ENCODE measurements at regions not wholly inside any gene's neighbourhood (a gene's known extent, or its start where the extent isn't known, plus 50 kb on each side); places are given as distances from the start of the nearest gene placed in this dataset.

- Histone ChIP-seq H3K4me3 (ENCODE audit: low read length) (no peak overlapping the region), H3F3A (ENCODE audit: insufficient read depth, low read length, poor library complexity, severe bottlenecking) (no peaks in the 10 kb centered on the region), H3K27ac (ENCODE audit: low read length) (no peak overlapping the region), H2AFZ (ENCODE audit: low read depth, low read length) (no peak overlapping the region), H3K4me2 (ENCODE audit: low read length) (no peak overlapping the region), H3K79me2 (replicated peaks; ENCODE audit: insufficient read depth, low read length) (no peaks in the 10 kb centered on the region), H3K9me2 (ENCODE audit: insufficient read depth, low read length) (no peaks in the 10 kb centered on the region), H3K9me3 (ENCODE audit: low read length) (no peaks in the 10 kb centered on the region), H3K9ac (ENCODE audit: low read length) (no peak overlapping the region), H4K20me1 (ENCODE audit: insufficient read depth) (no peaks in the 10 kb centered on the region), H3K36me3 (ENCODE audit: insufficient read depth, low read length) (no peaks in the 10 kb centered on the region), H3K27me3 (ENCODE audit: insufficient read depth, low read depth, low read length) (no peaks in the 10 kb centered on the region)
- TF ChIP-seq RAD21 (conservative IDR thresholded peaks at IDR 0.05) (no peak), MXI1 (conservative IDR thresholded peaks at IDR 0.05; ENCODE audit: poor library complexity, severe bottlenecking) (no peak), POLR2AphosphoS5 (IDR thresholded peaks at IDR 0.05) (no peak), EP300 (conservative IDR thresholded peaks at IDR 0.05; ENCODE audit: poor library complexity, severe bottlenecking) (no peak)
- TF ChIP-seq, protein P1, sequence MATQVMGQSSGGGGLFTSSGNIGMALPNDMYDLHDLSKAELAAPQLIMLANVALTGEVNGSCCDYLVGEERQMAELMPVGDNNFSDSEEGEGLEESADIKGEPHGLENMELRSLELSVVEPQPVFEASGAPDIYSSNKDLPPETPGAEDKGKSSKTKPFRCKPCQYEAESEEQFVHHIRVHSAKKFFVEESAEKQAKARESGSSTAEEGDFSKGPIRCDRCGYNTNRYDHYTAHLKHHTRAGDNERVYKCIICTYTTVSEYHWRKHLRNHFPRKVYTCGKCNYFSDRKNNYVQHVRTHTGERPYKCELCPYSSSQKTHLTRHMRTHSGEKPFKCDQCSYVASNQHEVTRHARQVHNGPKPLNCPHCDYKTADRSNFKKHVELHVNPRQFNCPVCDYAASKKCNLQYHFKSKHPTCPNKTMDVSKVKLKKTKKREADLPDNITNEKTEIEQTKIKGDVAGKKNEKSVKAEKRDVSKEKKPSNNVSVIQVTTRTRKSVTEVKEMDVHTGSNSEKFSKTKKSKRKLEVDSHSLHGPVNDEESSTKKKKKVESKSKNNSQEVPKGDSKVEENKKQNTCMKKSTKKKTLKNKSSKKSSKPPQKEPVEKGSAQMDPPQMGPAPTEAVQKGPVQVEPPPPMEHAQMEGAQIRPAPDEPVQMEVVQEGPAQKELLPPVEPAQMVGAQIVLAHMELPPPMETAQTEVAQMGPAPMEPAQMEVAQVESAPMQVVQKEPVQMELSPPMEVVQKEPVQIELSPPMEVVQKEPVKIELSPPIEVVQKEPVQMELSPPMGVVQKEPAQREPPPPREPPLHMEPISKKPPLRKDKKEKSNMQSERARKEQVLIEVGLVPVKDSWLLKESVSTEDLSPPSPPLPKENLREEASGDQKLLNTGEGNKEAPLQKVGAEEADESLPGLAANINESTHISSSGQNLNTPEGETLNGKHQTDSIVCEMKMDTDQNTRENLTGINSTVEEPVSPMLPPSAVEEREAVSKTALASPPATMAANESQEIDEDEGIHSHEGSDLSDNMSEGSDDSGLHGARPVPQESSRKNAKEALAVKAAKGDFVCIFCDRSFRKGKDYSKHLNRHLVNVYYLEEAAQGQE (IDR thresholded peaks at IDR 0.05; ENCODE audit: borderline replicate concordance) = no peak
Observed at GRCh38 chr5:89712134-89712700, 697.3 kb downstream of the CETN3 start.

- Histone ChIP-seq H3K4me3 (ENCODE audit: low read length) (no peak overlapping the region), H4K20me1 (ENCODE audit: insufficient read depth) (no peaks in the 10 kb centered on the region), H3K9me3 (ENCODE audit: low read length) (no peaks in the 10 kb centered on the region), H2AFZ (ENCODE audit: low read depth, low read length) (no peak overlapping the region), H3F3A (ENCODE audit: insufficient read depth, low read length, poor library complexity, severe bottlenecking) (no peaks in the 10 kb centered on the region), H3K79me2 (replicated peaks; ENCODE audit: insufficient read depth, low read length) (no peaks in the 10 kb centered on the region), H3K27ac (ENCODE audit: low read length) (no peak overlapping the region), H3K9me2 (ENCODE audit: insufficient read depth, low read length) (no peaks in the 10 kb centered on the region), H3K4me2 (ENCODE audit: low read length) (no peak overlapping the region), H3K36me3 (ENCODE audit: insufficient read depth, low read length) (no peaks in the 10 kb centered on the region), H3K9ac (ENCODE audit: low read length) (no peak overlapping the region), H3K27me3 (ENCODE audit: insufficient read depth, low read depth, low read length) (no peaks in the 10 kb centered on the region)
- no peak for TF ChIP-seq MXI1 (conservative IDR thresholded peaks at IDR 0.05; ENCODE audit: poor library complexity, severe bottlenecking)
- TF ChIP-seq, protein P1 (IDR thresholded peaks at IDR 0.05; ENCODE audit: borderline replicate concordance) = no peak
- TF ChIP-seq TAF1 (IDR thresholded peaks at IDR 0.05; ENCODE audit: low read depth) = no peak
- TF ChIP-seq EZH2 (IDR thresholded peaks at IDR 0.05; ENCODE audit: borderline replicate concordance, insufficient read depth, low read length, poor library complexity, severe bottlenecking) = no peak
- TF ChIP-seq, protein P2, sequence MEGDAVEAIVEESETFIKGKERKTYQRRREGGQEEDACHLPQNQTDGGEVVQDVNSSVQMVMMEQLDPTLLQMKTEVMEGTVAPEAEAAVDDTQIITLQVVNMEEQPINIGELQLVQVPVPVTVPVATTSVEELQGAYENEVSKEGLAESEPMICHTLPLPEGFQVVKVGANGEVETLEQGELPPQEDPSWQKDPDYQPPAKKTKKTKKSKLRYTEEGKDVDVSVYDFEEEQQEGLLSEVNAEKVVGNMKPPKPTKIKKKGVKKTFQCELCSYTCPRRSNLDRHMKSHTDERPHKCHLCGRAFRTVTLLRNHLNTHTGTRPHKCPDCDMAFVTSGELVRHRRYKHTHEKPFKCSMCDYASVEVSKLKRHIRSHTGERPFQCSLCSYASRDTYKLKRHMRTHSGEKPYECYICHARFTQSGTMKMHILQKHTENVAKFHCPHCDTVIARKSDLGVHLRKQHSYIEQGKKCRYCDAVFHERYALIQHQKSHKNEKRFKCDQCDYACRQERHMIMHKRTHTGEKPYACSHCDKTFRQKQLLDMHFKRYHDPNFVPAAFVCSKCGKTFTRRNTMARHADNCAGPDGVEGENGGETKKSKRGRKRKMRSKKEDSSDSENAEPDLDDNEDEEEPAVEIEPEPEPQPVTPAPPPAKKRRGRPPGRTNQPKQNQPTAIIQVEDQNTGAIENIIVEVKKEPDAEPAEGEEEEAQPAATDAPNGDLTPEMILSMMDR (IDR thresholded peaks at IDR 0.05; ENCODE audit: poor library complexity, severe bottlenecking) = no peak
- TF ChIP-seq EP300 (conservative IDR thresholded peaks at IDR 0.05; ENCODE audit: poor library complexity, severe bottlenecking) = no peak
- no peak for TF ChIP-seq SMC3 (conservative IDR thresholded peaks at IDR 0.05; ENCODE audit: poor library complexity)
- TF ChIP-seq POLR2AphosphoS5 (IDR thresholded peaks at IDR 0.05) = no peak
- no peak for TF ChIP-seq RAD21 (conservative IDR thresholded peaks at IDR 0.05)
Observed at GRCh38 chr5:89711526-89711925, 698.0 kb downstream of the CETN3 start.

Measured in neural cell (in vitro differentiated cells).